ENCODE measurements at regions not wholly inside any gene's neighbourhood (a gene's known extent, or its start where the extent isn't known, plus 50 kb on each side); places are given as distances from the start of the nearest gene placed in this dataset.

DNA sequence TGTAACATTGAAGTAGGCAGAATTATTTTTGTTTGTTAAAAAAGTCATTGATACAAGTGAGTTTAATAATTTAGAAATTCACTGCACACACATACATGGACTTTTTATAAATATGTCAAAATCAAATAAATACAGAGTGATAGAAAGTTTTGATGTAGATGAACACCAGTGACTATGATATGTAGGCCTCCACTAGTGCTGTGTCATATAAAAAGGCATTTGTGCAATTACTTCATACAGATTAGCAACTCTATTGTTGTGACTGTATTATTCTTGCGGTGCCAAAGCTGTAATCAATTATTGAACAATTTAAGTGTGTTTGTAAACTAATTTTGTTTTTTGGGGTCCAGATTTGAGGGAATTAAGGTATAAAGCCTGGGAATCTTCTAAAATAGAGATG lies 366.2 kb upstream of the PITX2 start:
- intact Hi-C loops (cut with micrococcal nuclease) (no loop called here), in situ Hi-C loops (cut with MboI; ENCODE audit: low sequenced_read_pairs) (no loop called here), dilution Hi-C loops (cut with HindIII; ENCODE audit: low sequenced_read_pairs, unreplicated experiment) (no loop called here)
- H2AK5ac ChIP-seq (ENCODE audit: low read depth, low read length), result no peak overlapping the region
- no peak overlapping the region for H3K4me2 ChIP-seq (ENCODE audit: low read depth, low read length)
- no peak overlapping the region for H2AK9ac ChIP-seq (replicated peaks; ENCODE audit: low read depth, low read length, poor library complexity)
- H3K36me3 ChIP-seq (ENCODE audit: control insufficient read depth, insufficient read depth, low read length), result no peaks in the 10 kb centered on the region
- H4K5ac ChIP-seq (ENCODE audit: low read depth, low read length), result no peak overlapping the region
- ATAC-seq (ENCODE audit: low read depth) (no peak), DNase-seq (no peak)
- no peak overlapping the region for H3K9ac ChIP-seq (ENCODE audit: low read depth, low read length)
- no peak overlapping the region for H3K23ac ChIP-seq (ENCODE audit: low read depth, low read length)
- no peak overlapping the region for H3K14ac ChIP-seq (replicated peaks; ENCODE audit: low read depth, low read length)
- no peak overlapping the region for H3K27ac ChIP-seq (ENCODE audit: insufficient read depth, low read length)
- H3K9me1 ChIP-seq (ENCODE audit: insufficient read depth, low read length), result no peaks in the 10 kb centered on the region
- H2BK15ac ChIP-seq (ENCODE audit: low read depth, low read length), result no peak overlapping the region
- no peaks in the 10 kb centered on the region for H4K20me1 ChIP-seq (ENCODE audit: insufficient read depth, low read length)
- H3K27me3 ChIP-seq (ENCODE audit: control insufficient read depth, insufficient read depth, low read length), result no peaks in the 10 kb centered on the region
- no peaks in the 10 kb centered on the region for H3K4me1 ChIP-seq (ENCODE audit: control insufficient read depth, insufficient read depth, low read length)
- POLR2A ChIA-PET (ENCODE audit: unreplicated experiment), result no interaction called here
- H4K91ac ChIP-seq (ENCODE audit: insufficient read depth, low read depth, low read length), result no peak overlapping the region
- H3K18ac ChIP-seq (ENCODE audit: low read depth, low read length), result no peak overlapping the region
- no peak overlapping the region for H2BK5ac ChIP-seq (ENCODE audit: low read depth, low read length, poor library complexity, severe bottlenecking)
- H3K79me1 ChIP-seq (ENCODE audit: low read depth in 1 of 2, low read length in 2 of 2), result no peaks in the 10 kb centered on the region
- H3K4me3 ChIP-seq (ENCODE audit: insufficient read depth, low read depth, low read length), result no peak overlapping the region
- no TSS peak for BruUV-seq (replicated peaks)
- no peak overlapping the region for H3K4ac ChIP-seq (ENCODE audit: low read depth, low read length)
- H2BK20ac ChIP-seq (ENCODE audit: low read depth, low read length), result no peak overlapping the region
- H4K8ac ChIP-seq (ENCODE audit: low read depth in 2 of 2, low read length in 2 of 2), result no peak overlapping the region
- H2AFZ ChIP-seq (replicated peaks; ENCODE audit: low read length, poor library complexity), result no peak overlapping the region
- CTCF ChIA-PET, result no interaction called here
- no peak overlapping the region for H2BK120ac ChIP-seq (ENCODE audit: low read depth, low read length)
- H3K56ac ChIP-seq (ENCODE audit: extremely low read depth, insufficient read depth, low read length), result no peak overlapping the region
- TF ChIP-seq NFE2L2 (IDR thresholded peaks at IDR 0.05; ENCODE audit: low read depth, low read length), result no peak
- TF ChIP-seq MAFK (IDR thresholded peaks at IDR 0.05; ENCODE audit: low read depth, low read length), result no peak
- TF ChIP-seq RFX5 (IDR thresholded peaks at IDR 0.05; ENCODE audit: low read depth, low read length), result no peak
- TF ChIP-seq SMC3 (IDR thresholded peaks at IDR 0.05; ENCODE audit: low read depth, low read length), result no peak
- TF ChIP-seq, protein P1, sequence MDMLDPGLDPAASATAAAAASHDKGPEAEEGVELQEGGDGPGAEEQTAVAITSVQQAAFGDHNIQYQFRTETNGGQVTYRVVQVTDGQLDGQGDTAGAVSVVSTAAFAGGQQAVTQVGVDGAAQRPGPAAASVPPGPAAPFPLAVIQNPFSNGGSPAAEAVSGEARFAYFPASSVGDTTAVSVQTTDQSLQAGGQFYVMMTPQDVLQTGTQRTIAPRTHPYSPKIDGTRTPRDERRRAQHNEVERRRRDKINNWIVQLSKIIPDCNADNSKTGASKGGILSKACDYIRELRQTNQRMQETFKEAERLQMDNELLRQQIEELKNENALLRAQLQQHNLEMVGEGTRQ (IDR thresholded peaks at IDR 0.05; ENCODE audit: low read depth, low read length), result no peak
- no peak for TF ChIP-seq MAZ (IDR thresholded peaks at IDR 0.05; ENCODE audit: borderline replicate concordance, low read depth, low read length)
- TF ChIP-seq BHLHE40 (IDR thresholded peaks at IDR 0.05; ENCODE audit: low read depth, low read length), result no peak
- TF ChIP-seq, protein P2, sequence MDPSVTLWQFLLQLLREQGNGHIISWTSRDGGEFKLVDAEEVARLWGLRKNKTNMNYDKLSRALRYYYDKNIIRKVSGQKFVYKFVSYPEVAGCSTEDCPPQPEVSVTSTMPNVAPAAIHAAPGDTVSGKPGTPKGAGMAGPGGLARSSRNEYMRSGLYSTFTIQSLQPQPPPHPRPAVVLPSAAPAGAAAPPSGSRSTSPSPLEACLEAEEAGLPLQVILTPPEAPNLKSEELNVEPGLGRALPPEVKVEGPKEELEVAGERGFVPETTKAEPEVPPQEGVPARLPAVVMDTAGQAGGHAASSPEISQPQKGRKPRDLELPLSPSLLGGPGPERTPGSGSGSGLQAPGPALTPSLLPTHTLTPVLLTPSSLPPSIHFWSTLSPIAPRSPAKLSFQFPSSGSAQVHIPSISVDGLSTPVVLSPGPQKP (IDR thresholded peaks at IDR 0.05; ENCODE audit: borderline replicate concordance, low read depth, low read length), result no peak
- no CpG with 5 or more reads among the region's 1 CpG for WGBS, 2 experiments (ENCODE audit: extremely low coverage in 2 of 2, insufficient read length in 1 of 2)
- no peaks in the 10 kb centered on the region for H3K9me3 ChIP-seq (ENCODE audit: control insufficient read depth, insufficient read depth, low read length)

All from IMR-90 (cell line).